HG03097 (cell line): ENCODE measurements at regions not wholly inside any gene's neighbourhood (a gene's known extent, or its start where the extent isn't known, plus 50 kb on each side); places are given as distances from the start of the nearest gene placed in this dataset.
"Not testable (repeated sequence)": the region's sequence is repeated elsewhere in the genome, so short reads cannot be mapped to it uniquely, and the experiment has no call there.

Experiments used
- ATAC-seq: cut with Tn5 transposase; IDR thresholded peaks from one replicate; pipeline ENCODE4 v1.9.1; 2021; ENCODE audit not compliant: unreplicated experiment, low FRiP score

GRCh38 chr12:42030588-42030987 is 114.1 kb downstream of the GXYLT1 start:
- ATAC-seq = no peak

GRCh38 chr12:42027546-42027945 is 117.1 kb downstream of the GXYLT1 start:
- ATAC-seq = no peak

- no peak for ATAC-seq
These were observed 120.2 kb downstream of the GXYLT1 start for GRCh38 chr12:42024495-42024830.

- peak; percentile 86 for ATAC-seq
These were observed 120.8 kb downstream of the GXYLT1 start for GRCh38 chr12:42023733-42024494.

- ATAC-seq = not testable (repeated sequence)
These were observed 122.7 kb downstream of the GXYLT1 start for GRCh38 chr12:42021937-42022336.

GRCh38 chr12:42021469-42021868 is 123.2 kb downstream of the GXYLT1 start:
- ATAC-seq = no peak

GRCh38 chr12:42020226-42020625 is 124.4 kb downstream of the GXYLT1 start:
- ATAC-seq = no peak

- no peak for ATAC-seq
These were observed 124.9 kb downstream of the GXYLT1 start for GRCh38 chr12:42019746-42020145.

- no peak for ATAC-seq
These were observed 127.6 kb downstream of the GXYLT1 start for GRCh38 chr12:42017051-42017450.

GRCh38 chr12:42015051-42015461 is 129.6 kb downstream of the GXYLT1 start:
- no peak for ATAC-seq

- not testable (repeated sequence) for ATAC-seq
These were observed 132.2 kb downstream of the GXYLT1 start for GRCh38 chr12:42012501-42012900.

- no peak for ATAC-seq
These were observed 134.0 kb downstream of the GXYLT1 start for GRCh38 chr12:42010715-42011114.

- no peak for ATAC-seq
These were observed 134.4 kb downstream of the GXYLT1 start for GRCh38 chr12:42010257-42010656.

GRCh38 chr12:42008996-42009395 is 135.7 kb downstream of the GXYLT1 start:
- ATAC-seq = no peak

- no peak for ATAC-seq
These were observed 141.6 kb downstream of the GXYLT1 start for GRCh38 chr12:42003031-42003430.

GRCh38 chr12:42002563-42002962 is 142.1 kb downstream of the GXYLT1 start:
- ATAC-seq = no peak

- ATAC-seq = no peak
These were observed 146.2 kb downstream of the GXYLT1 start for GRCh38 chr12:41998436-41998835.

GRCh38 chr12:41993283-41993682 is 151.4 kb downstream of the GXYLT1 start:
- ATAC-seq = no peak

GRCh38 chr12:41992692-41993215 is 151.9 kb downstream of the GXYLT1 start:
- ATAC-seq = no peak

GRCh38 chr12:41992022-41992421 is 152.7 kb downstream of the GXYLT1 start:
- ATAC-seq = no peak

GRCh38 chr12:41988715-41989114 is 156.0 kb downstream of the GXYLT1 start:
- no peak for ATAC-seq

- ATAC-seq = not testable (repeated sequence)
These were observed 158.2 kb downstream of the GXYLT1 start for GRCh38 chr12:41986513-41986912.
